Parathyroid adenoma (tissue), 2 donors: ENCODE measurements at regions not wholly inside any gene's neighbourhood (a gene's known extent, or its start where the extent isn't known, plus 50 kb on each side); places are given as distances from the start of the nearest gene placed in this dataset.

Experiments used
- H2AFZ ChIP-seq: fragments of 300-600 bp; sonication (generic); one replicate; pipeline ENCODE4 v1.7.0; 2017; ENCODE audit warnings: antibody characterized with exemption, mild to moderate bottlenecking
- H3K27ac ChIP-seq: fragments of 300-600 bp; sonication (generic); one replicate; pipeline ENCODE4 v1.7.0; 2017
- H3K27me3 ChIP-seq: fragments of 300-600 bp; sonication (generic); one replicate; pipeline ENCODE4 v1.7.0; 2017; ENCODE audit warnings: low read length; ENCODE audit not compliant: control insufficient read depth, insufficient read depth
- H3K36me3 ChIP-seq: fragments of 300-600 bp; sonication (generic); one replicate; pipeline ENCODE4 v1.7.0; 2017; ENCODE audit warnings: low read length; ENCODE audit not compliant: control insufficient read depth, insufficient read depth
- H3K4me1 ChIP-seq: fragments of 300-600 bp; sonication (generic); one replicate; pipeline ENCODE4 v1.7.0; 2017; ENCODE audit warnings: control low read depth
- H3K4me2 ChIP-seq: fragments of 300-600 bp; sonication (generic); one replicate; pipeline ENCODE4 v1.7.0; 2017; ENCODE audit warnings: low read length
- H3K4me3 ChIP-seq: fragments of 300-600 bp; sonication (generic); one replicate; pipeline ENCODE4 v1.7.0; 2017; ENCODE audit warnings: low read depth, low read length
- H3K79me2 ChIP-seq: fragments of 300-600 bp; sonication (generic); one replicate; pipeline ENCODE4 v1.7.0; 2017; ENCODE audit warnings: control low read depth
- H3K9ac ChIP-seq: fragments of 300-600 bp; sonication (generic); one replicate; pipeline ENCODE4 v1.7.0; 2017; ENCODE audit warnings: mild to moderate bottlenecking
- H3K9me3 ChIP-seq: fragments of 300-600 bp; sonication (generic); one replicate; pipeline ENCODE4 v1.7.0; 2017; ENCODE audit warnings: low read length; ENCODE audit not compliant: control insufficient read depth
- TF ChIP-seq, protein P1 (sequence below): fragments of 300-600 bp; sonication (generic); IDR thresholded peaks from one replicate; pipeline ENCODE4 v1.7.0; 2017; ENCODE audit warnings: antibody characterized with exemption, mild to moderate bottlenecking
- donor health status: primary hyperparathyroidism.

GRCh38 chr13:37338726-37339385, 233.4 kb upstream of the CSNK1A1L start:
- Histone ChIP-seq H3K27me3 (no peaks in the 10 kb centered on the region), H2AFZ (no peak overlapping the region), H3K79me2 (no peaks in the 10 kb centered on the region), H3K4me2 (no peak overlapping the region), H3K4me3 (no peak overlapping the region), H3K9ac (no peak overlapping the region), H3K9me3 (no peaks in the 10 kb centered on the region), H3K4me1 (no peaks in the 10 kb centered on the region), H3K36me3 (no peaks in the 10 kb centered on the region), H3K27ac (no peak overlapping the region)
- TF ChIP-seq, protein P1, sequence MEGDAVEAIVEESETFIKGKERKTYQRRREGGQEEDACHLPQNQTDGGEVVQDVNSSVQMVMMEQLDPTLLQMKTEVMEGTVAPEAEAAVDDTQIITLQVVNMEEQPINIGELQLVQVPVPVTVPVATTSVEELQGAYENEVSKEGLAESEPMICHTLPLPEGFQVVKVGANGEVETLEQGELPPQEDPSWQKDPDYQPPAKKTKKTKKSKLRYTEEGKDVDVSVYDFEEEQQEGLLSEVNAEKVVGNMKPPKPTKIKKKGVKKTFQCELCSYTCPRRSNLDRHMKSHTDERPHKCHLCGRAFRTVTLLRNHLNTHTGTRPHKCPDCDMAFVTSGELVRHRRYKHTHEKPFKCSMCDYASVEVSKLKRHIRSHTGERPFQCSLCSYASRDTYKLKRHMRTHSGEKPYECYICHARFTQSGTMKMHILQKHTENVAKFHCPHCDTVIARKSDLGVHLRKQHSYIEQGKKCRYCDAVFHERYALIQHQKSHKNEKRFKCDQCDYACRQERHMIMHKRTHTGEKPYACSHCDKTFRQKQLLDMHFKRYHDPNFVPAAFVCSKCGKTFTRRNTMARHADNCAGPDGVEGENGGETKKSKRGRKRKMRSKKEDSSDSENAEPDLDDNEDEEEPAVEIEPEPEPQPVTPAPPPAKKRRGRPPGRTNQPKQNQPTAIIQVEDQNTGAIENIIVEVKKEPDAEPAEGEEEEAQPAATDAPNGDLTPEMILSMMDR: no peak

GRCh38 chr13:37326334-37326733, 220.9 kb upstream of the CSNK1A1L start:
- no peak overlapping the region for H3K27ac ChIP-seq
- TF ChIP-seq, protein P1: no peak

DNA sequence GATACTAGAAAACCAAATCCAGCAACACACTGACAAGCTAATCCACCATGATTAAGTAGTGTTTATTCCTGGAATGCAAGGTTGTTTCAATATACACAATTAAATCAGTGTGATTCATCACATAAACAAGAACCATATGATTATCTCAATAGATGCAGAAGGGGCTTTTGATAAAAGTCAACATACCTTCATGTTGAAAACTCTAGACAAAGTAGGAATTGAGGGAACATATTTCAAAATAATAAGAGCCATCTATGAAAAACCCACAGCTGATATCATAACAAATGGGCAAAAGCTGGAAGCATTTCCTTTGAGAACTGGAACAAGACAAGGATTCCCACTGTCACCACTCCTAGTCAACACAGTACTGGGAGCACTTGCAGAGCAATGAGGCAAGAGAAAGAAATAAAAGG, 213.6 kb upstream of the CSNK1A1L start:
- no peak overlapping the region for H3K9ac ChIP-seq
- H3K27ac ChIP-seq: no peak overlapping the region
- H2AFZ ChIP-seq: no peak overlapping the region
- H3K4me3 ChIP-seq: no peak overlapping the region
- no peaks in the 10 kb centered on the region for H3K4me1 ChIP-seq
- H3K36me3 ChIP-seq: no peaks in the 10 kb centered on the region
- no peaks in the 10 kb centered on the region for H3K9me3 ChIP-seq
- TF ChIP-seq, protein P1: no peak
- no peaks in the 10 kb centered on the region for H3K79me2 ChIP-seq
- H3K27me3 ChIP-seq: no peaks in the 10 kb centered on the region
- no peak overlapping the region for H3K4me2 ChIP-seq

More at GRCh38 chr13:37326334-37326733, 220.9 kb upstream of the CSNK1A1L start:
- no peak overlapping the region for H2AFZ ChIP-seq
- H3K27me3 ChIP-seq: no peaks in the 10 kb centered on the region
- no peaks in the 10 kb centered on the region for H3K4me1 ChIP-seq
- H3K79me2 ChIP-seq: no peaks in the 10 kb centered on the region
- H3K36me3 ChIP-seq: peaks cover 2% of the 10 kb centered on the region
- H3K9me3 ChIP-seq: peaks cover 3% of the 10 kb centered on the region
- H3K4me3 ChIP-seq: no peak overlapping the region
- no peak overlapping the region for H3K9ac ChIP-seq
- H3K4me2 ChIP-seq: no peak overlapping the region

DNA sequence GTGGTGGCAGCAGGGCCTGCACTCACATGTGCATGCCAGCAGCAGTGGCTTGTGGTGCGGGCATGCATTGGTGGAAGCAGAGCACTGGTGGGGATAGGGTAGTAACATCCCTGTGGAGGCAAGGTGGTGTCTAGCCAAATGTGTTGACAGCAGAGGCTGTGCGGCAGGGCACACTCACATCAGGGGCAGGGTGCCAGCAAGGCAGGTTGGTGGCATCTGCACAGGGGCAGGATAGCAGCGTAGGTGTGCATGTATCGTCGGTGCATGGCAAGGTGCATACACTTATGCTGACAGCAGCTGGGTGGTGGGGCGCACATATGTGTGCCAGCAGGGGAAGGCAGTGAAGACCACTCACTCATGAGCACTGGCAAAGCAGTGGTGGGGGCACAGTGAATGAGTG, 211.5 kb upstream of the CSNK1A1L start:
- Histone ChIP-seq H3K4me2 (no peak overlapping the region), H3K9ac (no peak overlapping the region), H3K9me3 (no peaks in the 10 kb centered on the region), H3K4me3 (no peak overlapping the region), H3K4me1 (no peaks in the 10 kb centered on the region), H3K36me3 (no peaks in the 10 kb centered on the region), H2AFZ (no peak overlapping the region), H3K27me3 (no peaks in the 10 kb centered on the region), H3K27ac (no peak overlapping the region), H3K79me2 (no peaks in the 10 kb centered on the region)
- TF ChIP-seq, protein P1: no peak

- no peaks in the 10 kb centered on the region for H3K27me3 ChIP-seq
- H3K27ac ChIP-seq: no peak overlapping the region
- no peaks in the 10 kb centered on the region for H3K4me1 ChIP-seq
- H3K9me3 ChIP-seq: no peaks in the 10 kb centered on the region
- H3K4me3 ChIP-seq: no peak overlapping the region
- no peaks in the 10 kb centered on the region for H3K36me3 ChIP-seq
- H2AFZ ChIP-seq: no peak overlapping the region
- no peak overlapping the region for H3K9ac ChIP-seq
- H3K79me2 ChIP-seq: no peaks in the 10 kb centered on the region
- H3K4me2 ChIP-seq: no peak overlapping the region
- TF ChIP-seq, protein P1: no peak
Observed at GRCh38 chr13:37313372-37313771, 207.9 kb upstream of the CSNK1A1L start.
